HG02981 (cell line): ENCODE measurements at regions not wholly inside any gene's neighbourhood (a gene's known extent, or its start where the extent isn't known, plus 50 kb on each side); places are given as distances from the start of the nearest gene placed in this dataset.

Experiments
- ATAC-seq: cut with Tn5 transposase; IDR thresholded peaks from one replicate; pipeline ENCODE4 v1.9.1; 2021; ENCODE audit warnings: mild to moderate bottlenecking, moderate library complexity; ENCODE audit not compliant: unreplicated experiment

DNA sequence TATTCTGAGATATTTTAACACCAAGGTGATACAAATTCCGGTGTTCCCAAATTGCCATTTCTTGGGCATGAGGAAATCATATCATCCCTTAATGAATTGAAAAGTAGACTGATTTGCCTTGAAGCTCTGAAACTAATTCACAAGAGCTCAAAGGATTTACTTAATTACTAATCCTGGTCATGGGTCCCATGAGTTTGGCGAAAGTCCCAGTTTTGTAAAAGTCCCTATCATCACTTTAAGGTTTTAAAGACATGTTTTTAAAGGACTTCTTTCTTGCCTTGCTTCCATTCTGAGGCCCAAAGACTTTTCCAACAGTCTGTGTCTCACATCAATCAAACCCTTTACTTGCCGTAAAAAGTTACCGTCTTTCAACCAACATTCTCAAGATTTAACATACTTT, 377.9 kb downstream of the DNAJB9 start:
- no peak for ATAC-seq

DNA sequence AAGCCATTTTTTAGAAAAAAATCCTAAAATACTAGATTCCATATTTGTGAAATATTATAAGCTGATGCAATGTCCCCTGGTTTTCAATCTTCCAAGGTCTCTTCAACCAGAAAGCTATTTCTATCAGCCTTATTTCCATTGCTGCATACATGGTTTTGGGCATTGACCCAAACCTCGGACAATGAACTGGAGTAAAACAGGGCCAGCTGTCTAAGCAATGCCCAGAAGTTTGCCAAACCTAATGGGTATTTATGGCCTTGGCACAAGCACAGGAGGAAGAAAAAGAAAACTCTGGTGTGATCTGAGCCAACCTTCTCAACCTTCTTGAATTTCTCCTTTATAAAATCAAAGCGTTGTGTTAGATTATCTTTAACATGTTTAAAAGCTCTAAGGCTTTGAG, 402.3 kb downstream of the DNAJB9 start:
- ATAC-seq = no peak

DNA sequence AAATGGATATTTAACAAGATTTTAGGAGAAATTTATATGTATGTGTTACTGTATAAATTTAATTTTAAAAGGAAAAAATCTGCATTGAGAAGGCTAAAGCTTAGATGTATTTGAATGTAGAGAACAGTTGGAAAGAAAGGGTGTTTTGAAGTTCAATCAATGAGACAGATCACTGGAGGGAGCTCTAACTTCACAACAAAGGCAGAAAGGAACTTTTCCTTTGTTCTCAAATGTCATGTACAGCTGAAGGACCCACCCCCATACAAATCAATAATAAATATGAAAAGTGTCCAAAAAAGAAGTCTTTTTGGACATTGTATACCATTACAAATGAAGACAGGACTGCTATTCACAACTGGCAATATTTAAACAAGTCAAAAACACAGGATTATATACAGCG, 403.4 kb downstream of the DNAJB9 start:
- ATAC-seq = no peak

DNA sequence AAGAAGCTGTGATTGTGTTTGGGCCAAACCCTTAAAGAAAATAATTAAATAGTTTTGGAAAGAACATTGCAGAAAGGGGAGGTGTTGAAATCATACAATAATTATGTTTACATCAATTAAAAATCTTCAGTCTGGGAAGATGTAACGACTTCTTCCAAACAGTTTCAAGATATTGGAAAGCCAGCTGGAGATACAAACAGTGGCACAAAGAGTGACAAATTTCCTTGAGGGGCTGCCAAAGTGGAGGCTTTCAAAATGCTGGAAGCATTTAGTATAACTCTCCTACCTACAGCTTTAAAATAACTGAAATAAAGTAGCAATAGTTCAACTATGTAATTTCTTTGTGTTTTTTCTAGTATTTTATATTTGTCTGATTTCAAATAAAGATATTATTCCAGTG, 405.0 kb downstream of the DNAJB9 start:
- no peak for ATAC-seq

DNA sequence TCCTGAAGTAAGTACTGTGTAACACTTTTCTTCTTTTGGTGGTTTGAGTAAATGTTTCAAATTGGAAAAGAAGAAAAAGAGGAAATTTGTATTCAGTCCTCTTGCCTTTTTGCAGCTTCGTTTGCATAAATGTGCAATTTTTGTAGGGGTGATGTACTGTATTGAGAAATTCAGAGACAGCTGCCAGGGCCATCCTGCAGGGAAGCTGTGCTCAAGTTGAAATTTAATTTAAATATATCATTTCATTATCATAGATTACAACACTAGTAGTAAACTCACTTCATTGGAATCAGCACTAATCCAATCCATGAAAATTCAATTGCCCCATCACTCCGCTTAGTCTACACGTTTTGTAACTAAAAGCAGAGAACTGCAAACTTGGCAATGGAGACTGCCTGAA, 415.4 kb downstream of the DNAJB9 start:
- no peak for ATAC-seq

DNA sequence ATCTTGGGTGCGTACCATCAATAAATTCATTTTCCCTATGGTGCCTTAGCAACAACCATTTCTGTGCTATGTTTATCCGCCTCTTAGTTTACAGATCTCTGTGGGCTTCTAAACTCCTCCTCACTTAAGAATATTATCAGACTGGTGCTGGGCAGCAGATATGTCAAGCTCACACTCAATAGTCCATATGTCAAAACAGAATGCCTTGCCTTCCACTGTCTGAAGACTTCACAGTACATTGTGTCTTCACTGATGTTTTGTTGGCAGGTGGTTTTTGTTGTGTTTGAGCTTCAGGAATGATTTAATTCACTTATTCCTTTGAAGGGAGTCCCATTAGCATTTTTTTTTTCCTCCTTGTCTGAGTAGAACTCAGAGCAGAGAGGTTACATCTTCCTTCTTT, 419.6 kb downstream of the DNAJB9 start:
- no peak for ATAC-seq

DNA sequence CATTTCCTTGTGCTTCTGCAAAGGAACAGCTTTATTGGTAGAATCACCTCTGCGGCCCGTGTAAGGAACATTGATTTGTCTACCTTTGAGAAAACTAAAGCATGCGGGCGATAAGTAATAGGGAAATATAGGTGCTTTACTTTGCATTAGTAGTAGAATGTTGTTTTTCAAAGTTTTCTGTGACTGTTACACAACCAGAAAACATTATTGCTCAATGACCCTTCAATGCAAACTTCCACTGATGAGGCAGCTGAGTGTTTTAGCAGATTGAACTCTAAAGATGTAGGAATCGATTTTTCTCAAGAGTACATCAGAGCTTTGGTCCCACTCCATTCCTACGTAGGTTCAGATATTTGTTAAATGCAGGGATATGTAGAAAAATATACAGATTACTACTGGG, 427.8 kb downstream of the DNAJB9 start:
- no peak for ATAC-seq

DNA sequence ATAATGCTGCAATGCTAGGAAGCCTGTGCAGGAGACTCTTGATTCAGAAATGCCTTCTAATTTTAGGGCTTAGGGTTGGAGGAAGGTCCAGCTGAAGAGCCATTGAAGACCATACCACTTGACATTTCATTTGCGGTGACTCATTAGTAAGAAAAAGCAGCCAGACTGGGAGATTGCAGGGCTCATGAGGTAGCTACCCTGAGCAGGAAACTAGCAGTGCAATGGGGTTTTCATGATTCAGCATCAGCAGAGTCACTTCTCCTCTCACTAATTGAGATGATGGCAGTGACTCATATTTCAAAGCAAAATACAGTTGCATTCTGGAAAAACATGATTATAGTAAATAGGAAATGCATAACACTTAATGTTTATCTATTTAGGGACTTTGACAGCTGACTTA, 434.1 kb downstream of the DNAJB9 start:
- ATAC-seq = no peak

DNA sequence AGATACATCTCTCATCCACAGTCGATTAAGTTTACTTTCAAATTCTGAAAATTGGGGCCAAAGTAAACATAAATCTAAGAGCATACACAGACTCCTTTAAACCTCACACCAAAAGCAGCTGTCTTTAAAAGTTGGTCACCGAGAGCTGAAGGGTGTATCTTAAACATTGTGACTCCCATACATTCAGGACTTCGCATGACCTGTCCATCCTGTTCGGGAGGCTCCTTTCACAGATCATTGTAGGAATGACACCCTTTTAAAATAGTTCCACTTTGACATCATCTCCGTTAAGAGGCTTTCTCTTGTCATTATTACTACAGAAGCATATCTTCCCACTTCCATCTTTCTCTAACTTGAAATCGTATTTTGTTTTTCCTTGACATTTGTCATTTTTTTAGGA, 440.0 kb downstream of the DNAJB9 start:
- no peak for ATAC-seq

DNA sequence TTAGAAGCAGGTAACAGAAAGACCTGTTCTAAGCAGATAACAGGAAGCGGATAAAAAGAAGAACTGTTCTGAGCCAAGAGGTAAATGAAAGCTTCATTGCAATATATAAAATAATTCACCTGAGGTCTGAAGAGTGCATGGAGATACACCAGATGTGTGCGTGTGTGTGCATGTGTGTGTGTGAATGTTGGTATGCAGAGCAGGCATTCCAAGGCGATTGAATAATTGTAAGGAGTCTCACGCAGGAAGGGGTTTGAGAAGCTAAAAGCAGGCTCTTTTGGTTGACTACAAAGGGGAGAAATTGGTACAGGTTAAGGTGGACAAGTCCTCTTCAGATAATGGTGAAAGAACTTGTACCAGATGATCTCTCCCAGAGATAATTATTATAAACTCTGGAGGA, 450.6 kb downstream of the DNAJB9 start:
- ATAC-seq = no peak

DNA sequence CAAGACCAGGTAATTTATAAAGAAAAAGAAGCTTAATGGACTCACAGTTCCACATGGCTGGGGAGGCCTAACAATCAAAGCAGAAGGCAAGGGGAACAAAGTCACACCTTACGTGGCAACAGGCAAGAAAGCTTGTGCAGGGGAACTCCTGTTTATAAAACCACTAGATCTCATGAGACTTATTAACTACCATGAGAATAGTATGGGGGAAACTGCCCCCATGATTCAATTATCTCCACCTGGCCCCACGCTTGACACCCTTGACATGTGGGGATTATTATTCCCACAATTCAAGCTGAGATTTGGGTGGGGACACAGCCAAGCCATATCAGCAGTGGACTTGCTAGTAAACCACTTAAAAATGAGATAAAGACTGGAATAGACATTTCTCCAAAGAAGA, 451.7 kb downstream of the DNAJB9 start:
- no peak for ATAC-seq

DNA sequence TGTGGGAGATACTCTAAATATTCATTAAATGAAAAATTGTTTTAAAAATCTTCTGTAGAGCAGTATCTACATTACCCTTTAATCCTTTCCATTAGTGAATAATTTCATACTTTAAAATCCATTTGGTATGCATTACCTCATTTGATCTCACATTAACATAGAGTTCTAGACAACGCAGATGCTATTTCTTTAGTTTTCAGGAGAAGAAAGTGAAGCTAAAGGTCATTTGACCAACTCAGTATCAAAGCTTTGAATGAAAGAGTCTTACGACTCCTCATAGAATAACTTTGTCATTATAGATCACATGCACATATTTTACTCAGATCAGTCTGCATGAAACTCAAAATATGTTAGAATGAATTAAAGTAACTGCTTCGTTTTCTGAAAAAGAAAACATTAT, 460.2 kb downstream of the DNAJB9 start:
- no peak for ATAC-seq

DNA sequence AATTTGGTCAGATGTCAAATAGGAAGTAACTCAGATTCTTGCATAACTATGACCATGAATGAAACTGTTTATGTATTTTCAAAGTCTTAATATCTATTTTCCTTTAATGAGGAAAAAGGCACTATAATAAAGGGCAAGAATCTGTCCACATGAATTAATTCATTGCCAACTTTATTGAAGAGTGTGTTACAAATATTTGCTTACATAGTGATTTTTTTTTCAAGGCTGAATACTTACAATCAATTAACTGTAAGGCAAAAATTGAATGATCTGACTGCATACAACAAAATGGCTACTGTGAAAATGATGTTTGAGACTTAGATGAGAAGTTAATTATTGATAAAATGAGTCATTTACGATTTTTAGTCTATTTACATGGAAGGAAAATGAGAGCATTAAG, 475.0 kb downstream of the DNAJB9 start:
- ATAC-seq = no peak

DNA sequence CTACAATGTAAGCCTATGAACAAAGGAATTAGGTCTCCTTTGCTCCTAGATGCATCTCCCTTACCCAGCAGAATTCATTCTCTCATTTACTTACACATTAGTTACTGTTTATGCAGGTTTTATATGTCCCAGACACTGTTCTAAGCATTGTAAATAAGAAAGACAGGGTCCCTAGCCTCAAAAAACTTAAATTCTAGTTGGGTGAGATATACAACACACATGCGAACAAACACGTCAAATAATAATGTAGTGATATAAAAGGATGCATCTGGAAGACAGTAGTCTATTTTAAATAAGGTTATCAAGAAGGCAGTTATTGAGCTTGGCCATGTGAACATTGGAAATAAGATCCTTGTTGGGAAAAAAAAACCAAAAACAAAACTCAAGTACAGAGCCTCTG, 479.7 kb downstream of the DNAJB9 start:
- no peak for ATAC-seq

DNA sequence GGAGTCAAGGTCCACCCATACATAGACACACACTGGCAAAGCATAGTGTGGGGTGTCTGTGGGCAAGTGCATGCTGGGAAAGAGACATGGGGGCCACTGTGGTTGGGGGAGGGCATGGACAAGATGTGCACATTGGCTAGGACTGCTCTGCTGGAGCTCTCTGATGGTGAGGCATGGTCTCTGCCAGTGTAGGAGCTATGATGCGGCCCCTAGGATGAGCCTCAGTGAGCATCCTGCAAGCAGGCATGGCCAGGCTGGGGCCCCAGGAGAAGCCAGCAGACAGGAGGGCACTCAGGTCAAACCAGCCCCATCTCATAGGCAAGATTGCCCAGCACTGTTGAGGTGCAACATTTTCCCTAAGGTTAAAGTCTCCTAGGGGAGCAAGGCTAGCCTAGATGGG, 489.4 kb downstream of the DNAJB9 start:
- no peak for ATAC-seq

DNA sequence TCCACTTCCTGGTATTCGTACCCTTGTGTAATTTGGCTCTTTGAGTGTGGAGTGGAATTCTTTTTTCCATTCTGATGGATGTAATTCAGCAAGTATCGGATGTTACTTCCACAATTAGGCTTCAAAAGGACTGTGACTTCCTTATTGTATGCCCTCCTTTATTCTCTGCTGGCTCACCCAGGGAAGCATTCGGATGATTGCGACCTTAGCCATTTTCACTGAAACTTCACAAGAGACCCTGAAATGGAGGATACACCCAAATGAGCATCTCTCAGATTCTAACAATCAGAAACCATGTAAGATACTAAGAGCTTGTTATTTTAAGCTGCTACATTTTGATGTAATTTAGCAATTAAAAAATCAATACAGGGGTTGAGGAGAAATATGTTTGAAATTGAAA, 493.1 kb downstream of the DNAJB9 start:
- no peak for ATAC-seq

DNA sequence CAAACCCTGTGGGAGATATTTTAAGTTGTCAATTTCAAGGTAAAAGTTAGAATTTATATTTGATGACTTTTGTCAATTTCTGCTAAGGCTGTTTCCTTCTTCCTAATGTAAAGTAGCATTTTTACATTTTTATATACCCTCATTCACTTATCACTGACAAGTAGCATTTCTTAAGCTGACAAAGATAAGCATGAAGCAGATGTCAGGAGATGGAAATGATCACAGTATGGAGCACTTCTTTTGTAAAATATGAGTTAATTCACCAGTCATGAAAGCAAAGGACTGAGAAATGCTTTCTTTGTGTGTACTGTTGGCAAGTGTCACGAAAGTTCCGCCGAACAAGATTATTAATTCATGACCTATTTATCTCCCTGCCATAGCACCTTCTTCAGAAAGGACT, 503.9 kb downstream of the DNAJB9 start:
- ATAC-seq = no peak

DNA sequence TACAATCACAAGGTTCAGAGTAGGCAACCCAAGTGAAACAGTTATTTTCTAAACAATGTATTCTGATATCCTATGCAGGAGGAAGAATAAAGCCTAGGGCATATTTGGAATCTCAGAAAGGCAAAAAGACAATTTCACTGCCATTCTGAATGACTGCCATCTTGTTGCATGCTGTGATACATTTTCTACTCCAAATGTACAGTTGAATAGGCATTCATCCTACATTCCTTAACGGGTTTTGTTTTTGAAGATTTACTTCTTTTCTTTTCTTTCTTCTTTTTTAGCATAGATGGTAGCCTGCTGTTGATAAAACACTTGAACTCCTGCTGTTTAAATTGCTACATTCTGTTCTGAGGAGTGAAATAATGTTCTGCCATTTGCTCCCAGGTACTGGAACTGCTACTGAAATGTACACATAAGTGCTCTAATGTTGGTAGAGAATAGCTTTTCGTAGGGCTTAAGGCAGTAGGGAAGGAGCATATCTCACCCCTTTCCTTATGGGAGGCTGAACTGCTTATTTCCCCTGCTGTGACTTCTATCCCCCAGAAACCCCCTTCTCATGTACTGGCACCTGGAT, 506.8 kb downstream of the DNAJB9 start:
- ATAC-seq = no peak

DNA sequence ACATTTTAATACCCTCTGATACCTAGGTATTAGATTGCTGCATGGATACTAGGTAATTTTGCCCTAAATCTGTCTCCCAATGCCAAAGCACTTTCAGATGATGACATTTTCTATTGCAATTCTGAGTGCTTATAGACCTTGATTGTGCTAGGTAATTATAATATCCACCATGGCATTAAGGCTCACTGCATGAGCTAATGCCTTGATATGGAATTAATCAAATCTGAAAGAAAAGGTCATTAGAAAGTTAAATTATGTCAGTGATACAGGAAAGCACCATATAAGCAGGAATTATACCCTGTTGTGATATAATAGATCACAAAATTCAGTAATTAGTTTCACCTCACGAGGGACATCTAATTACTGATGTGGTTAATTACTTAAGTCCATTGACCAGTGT, 521.4 kb downstream of the DNAJB9 start:
- ATAC-seq = no peak

DNA sequence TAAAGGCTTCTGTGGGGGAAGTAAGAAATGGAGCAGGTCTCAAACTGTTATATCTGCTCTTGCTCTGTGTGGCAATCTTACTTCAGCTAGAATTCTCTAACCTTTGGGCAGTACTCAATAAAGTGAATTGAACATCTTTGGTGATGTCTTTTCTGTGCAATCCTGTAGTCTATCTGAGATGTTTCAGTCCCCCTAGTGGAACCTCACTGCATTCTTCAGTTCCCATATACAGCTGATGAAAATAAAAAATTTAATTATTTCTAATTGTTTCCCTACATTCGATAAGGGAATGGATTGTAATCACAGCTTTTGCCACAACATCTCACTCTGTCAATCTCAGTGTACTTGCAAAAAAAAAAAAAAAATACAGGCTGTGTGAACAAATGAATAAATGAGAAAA, 522.6 kb downstream of the DNAJB9 start:
- ATAC-seq = no peak

DNA sequence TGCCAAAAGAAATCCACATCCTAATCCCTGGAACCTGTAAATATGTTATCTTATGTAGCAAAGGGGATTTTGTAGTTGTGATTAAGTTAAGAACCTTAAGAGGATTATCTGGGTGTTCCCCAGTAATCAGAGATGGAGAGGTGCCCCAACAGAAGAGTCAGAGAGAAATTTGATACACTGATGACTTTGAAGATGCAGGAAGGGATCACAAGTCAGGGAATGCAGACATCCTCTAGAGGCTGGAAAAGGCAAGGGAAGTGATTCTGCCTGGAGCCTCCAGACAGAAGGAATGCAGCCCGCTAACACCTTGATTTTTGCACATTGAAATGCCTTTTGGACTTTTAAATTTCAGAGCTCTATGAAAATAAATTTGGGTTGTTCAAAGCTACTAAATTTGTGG, 531.7 kb downstream of the DNAJB9 start:
- no peak for ATAC-seq

DNA sequence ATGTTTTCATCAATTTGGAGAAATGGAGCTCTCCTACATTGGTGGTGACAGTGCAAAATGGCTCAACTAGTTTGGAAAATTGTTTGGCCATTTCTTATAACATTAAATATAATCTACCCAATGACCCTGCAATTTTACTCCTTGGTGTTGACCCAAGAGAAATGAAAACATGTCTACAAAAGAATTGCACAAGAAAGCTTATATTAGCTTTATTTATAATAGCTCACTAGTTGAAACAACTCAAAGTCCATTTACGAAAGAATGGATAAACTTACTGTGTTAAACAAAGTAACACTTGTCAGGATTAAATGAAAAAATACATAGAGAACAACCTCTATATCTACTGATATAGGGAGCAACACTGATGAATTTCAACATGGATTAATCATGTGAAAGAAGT, 539.9 kb downstream of the DNAJB9 start:
- ATAC-seq = no peak

DNA sequence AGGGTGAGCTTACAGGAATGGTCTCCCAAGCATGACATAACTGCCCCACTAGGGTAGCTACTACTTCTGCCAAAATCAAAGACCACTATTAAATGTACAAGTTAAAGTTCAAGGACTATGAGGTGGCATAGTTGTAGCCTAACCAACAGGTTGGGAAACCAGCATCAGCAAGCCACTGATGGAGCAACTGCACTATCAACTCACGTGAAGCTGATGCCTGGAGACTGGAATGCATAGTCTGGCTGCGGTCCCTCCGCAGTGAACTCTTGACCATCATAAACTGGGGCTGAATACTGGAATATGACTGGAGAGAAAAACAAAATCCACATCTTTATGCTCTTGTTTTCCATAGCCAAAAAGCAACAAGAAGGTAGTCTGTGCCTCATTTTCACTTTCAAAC, 541.4 kb downstream of the DNAJB9 start:
- ATAC-seq = no peak
